ENCODE measurements at regions not wholly inside any gene's neighbourhood (a gene's known extent, or its start where the extent isn't known, plus 50 kb on each side); places are given as distances from the start of the nearest gene placed in this dataset.

DNA sequence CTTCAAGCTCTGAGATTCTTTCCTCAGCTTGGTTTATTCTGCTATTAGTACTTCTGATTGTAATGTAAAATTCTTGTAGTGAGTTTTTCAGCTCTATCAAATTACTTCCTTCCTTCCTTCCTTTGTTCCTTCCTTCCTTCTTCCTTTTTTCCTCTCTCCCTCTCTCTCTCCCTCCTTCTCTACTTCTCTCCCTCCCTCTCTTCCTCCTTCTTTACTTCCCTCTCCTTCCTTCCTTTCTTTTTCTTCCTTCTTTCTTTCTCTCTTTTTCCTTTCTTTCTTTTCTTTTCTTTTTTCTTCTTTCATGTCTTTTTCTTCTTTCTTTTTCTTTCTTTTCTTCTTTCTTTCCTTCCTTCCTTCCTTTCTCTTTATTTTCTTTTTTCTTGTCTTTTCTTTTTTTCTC is 565.2 kb upstream of the STXBP6 start:
- Histone ChIP-seq H3K4me1 (no peaks in the 10 kb centered on the region), H3K27me3 (no peaks in the 10 kb centered on the region), H3K4me3 (replicated peaks in 1 of 3) (no peak overlapping the region), H3K27ac (no peak overlapping the region), H3K36me3 (no peaks in the 10 kb centered on the region), H3K9me3 (no peaks in the 10 kb centered on the region)
- TF ChIP-seq POLR2A (IDR thresholded peaks at IDR 0.05): no peak
- TF ChIP-seq, protein P1, sequence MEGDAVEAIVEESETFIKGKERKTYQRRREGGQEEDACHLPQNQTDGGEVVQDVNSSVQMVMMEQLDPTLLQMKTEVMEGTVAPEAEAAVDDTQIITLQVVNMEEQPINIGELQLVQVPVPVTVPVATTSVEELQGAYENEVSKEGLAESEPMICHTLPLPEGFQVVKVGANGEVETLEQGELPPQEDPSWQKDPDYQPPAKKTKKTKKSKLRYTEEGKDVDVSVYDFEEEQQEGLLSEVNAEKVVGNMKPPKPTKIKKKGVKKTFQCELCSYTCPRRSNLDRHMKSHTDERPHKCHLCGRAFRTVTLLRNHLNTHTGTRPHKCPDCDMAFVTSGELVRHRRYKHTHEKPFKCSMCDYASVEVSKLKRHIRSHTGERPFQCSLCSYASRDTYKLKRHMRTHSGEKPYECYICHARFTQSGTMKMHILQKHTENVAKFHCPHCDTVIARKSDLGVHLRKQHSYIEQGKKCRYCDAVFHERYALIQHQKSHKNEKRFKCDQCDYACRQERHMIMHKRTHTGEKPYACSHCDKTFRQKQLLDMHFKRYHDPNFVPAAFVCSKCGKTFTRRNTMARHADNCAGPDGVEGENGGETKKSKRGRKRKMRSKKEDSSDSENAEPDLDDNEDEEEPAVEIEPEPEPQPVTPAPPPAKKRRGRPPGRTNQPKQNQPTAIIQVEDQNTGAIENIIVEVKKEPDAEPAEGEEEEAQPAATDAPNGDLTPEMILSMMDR (IDR thresholded peaks at IDR 0.05): no peak
- intact Hi-C loops (cut with DNase I): no loop called here
- DNase-seq: no peak

DNA sequence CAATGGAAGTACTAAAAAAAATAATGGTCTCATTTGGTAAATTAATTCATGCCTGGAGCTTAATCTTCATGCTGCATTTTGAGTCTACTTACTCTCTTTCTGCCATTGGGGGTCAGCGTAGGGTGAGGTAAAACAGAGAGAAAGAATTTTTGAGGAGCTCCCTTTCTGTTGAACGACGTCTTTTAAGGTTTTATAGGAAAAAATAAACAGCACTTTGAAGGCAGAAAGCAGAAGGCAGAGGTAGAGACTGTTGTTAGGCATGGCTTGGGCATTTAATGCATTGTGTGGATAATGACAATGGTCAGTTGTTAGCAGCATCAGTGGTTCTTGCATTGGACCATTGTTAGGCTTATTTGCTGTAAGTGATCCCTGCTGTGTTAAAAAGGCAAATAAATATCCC is 557.2 kb upstream of the STXBP6 start:
- intact Hi-C loops (cut with DNase I): no loop called here
- Histone ChIP-seq H3K9me3 (no peaks in the 10 kb centered on the region), H3K27ac (no peak overlapping the region), H3K4me3 (replicated peaks in 1 of 3) (no peak overlapping the region), H3K27me3 (no peaks in the 10 kb centered on the region), H3K4me1 (no peaks in the 10 kb centered on the region), H3K36me3 (no peaks in the 10 kb centered on the region)
- 18 to 31% methylated on average over 3 of the region's 3 CpGs for WGBS, 2 donors
- DNase-seq: no peak
- TF ChIP-seq, protein P1 (IDR thresholded peaks at IDR 0.05): no peak
- TF ChIP-seq POLR2A (IDR thresholded peaks at IDR 0.05): no peak

DNA sequence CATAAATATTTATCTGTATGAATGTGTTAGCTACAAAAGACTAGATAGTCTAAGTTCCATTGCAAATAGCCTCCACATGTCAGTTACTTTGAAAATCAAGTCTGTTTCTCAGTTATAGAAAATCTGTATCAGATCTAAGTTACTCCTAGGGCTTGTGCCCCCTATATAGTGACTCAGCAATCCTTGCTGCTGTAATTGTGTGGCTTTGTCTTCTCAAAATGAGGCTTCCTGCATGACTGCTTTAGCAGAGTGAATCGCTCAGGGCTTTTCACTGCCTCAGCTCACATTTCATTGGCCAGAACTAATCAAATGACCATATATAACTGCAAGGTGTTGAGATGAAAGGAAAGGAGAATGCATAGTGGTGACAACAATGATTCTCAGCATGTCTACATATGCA is 552.2 kb upstream of the STXBP6 start:
- no peak for DNase-seq
- H3K4me3 ChIP-seq (replicated peaks in 1 of 3): no peak overlapping the region
- H3K9me3 ChIP-seq: no peaks in the 10 kb centered on the region
- no peaks in the 10 kb centered on the region for H3K36me3 ChIP-seq
- H3K4me1 ChIP-seq: no peaks in the 10 kb centered on the region
- intact Hi-C loops (cut with DNase I): no loop called here
- WGBS, 2 donors: 76 to 79% methylated on average over 1 of the region's 1 CpG
- no peak for TF ChIP-seq POLR2A (IDR thresholded peaks at IDR 0.05)
- TF ChIP-seq, protein P1 (IDR thresholded peaks at IDR 0.05): no peak
- no peak overlapping the region for H3K27ac ChIP-seq
- no peaks in the 10 kb centered on the region for H3K27me3 ChIP-seq

DNA sequence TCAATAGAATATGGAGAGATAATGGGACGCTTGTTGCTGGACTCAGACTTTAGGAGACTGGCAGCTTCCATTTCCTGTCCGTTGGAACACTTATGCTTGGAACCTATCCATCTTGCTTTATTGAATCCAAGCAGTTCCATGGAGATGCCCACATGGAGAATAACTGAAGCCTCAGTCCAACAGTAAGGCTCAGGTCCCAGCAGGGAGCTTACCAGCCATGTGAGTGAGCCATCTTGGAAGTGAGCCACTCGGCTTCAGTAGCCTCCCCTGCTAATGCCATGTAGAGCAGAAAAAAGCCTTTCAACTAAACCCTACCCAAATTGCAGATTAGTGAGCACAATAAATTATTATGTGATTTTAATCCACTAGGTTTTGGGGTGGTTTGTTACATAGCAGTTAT is 538.8 kb upstream of the STXBP6 start:
- Histone ChIP-seq H3K36me3 (no peaks in the 10 kb centered on the region), H3K9me3 (no peaks in the 10 kb centered on the region), H3K27ac (no peak overlapping the region), H3K27me3 (no peaks in the 10 kb centered on the region), H3K4me1 (no peaks in the 10 kb centered on the region), H3K4me3 (replicated peaks in 1 of 3) (no peak overlapping the region)
- intact Hi-C loops (cut with DNase I): no loop called here
- 88 to 89% methylated on average over 3 of the region's 3 CpGs for WGBS, 2 donors
- DNase-seq: no peak
- TF ChIP-seq, protein P1 (IDR thresholded peaks at IDR 0.05): no peak
- no peak for TF ChIP-seq POLR2A (IDR thresholded peaks at IDR 0.05)

DNA sequence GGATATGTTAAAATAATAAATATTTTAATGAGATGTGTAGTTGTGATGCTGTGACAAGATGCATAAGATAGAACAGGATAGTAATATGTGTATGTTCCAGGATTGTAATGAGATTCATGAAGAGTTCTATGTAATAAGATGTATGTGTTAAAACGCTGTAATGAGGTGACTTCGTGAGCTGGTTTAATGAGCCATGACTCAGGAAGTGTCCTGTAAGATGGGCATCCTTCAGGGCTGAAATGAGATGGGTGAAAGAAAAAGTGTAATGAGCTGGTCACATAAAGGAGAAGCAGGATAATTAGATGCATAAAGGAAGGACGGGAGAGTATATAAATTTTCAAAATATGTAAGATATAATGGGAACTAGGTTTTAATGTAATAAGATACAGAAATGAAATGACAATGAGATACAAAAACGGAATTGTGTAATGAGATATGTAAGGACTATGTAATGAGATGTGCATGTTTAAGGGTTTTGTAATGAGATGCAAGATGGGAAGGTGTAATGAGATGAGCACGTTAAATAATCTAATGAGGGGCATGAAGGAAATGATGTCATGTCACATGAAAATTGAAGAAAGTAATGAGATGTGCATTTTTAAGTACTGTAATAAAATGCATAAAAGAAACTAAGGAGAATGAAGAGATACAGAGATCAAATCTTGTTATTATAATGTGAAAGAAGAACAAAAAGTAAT is 524.8 kb upstream of the STXBP6 start:
- no peak overlapping the region for H3K27ac ChIP-seq
- H3K36me3 ChIP-seq: no peaks in the 10 kb centered on the region
- H3K27me3 ChIP-seq: no peaks in the 10 kb centered on the region
- DNase-seq: no peak
- no peaks in the 10 kb centered on the region for H3K9me3 ChIP-seq
- H3K4me1 ChIP-seq: no peaks in the 10 kb centered on the region
- intact Hi-C loops (cut with DNase I): no loop called here
- no peak for TF ChIP-seq POLR2A (IDR thresholded peaks at IDR 0.05)
- TF ChIP-seq, protein P1 (IDR thresholded peaks at IDR 0.05): no peak
- no peak overlapping the region for H3K4me3 ChIP-seq (replicated peaks in 1 of 3)
- 78 to 81% methylated on average over 5 of the region's 5 CpGs for WGBS, 2 donors

Data from thyroid gland (tissue), 4 donors.